GM21576 (cell line): ENCODE measurements at regions not wholly inside any gene's neighbourhood (a gene's known extent, or its start where the extent isn't known, plus 50 kb on each side); places are given as distances from the start of the nearest gene placed in this dataset.

ENCODE experiments used
- ATAC-seq: cut with Tn5 transposase; IDR thresholded peaks from one replicate; pipeline ENCODE4 v1.9.1; 2021; ENCODE audit warnings: mild to moderate bottlenecking, moderate library complexity; ENCODE audit not compliant: unreplicated experiment

- peak; percentile 63 for ATAC-seq
Measured at GRCh38 chr4:115956054-115956796, 842.8 kb upstream of the NDST4 start.

GRCh38 chr4:115950806-115951205 lies 837.4 kb upstream of the NDST4 start:
- ATAC-seq, result no peak

- ATAC-seq, result peak; percentile 62
Measured at GRCh38 chr4:115949974-115950743, 836.7 kb upstream of the NDST4 start.

- ATAC-seq, result no peak
Measured at GRCh38 chr4:115945026-115945425, 831.6 kb upstream of the NDST4 start.

GRCh38 chr4:115944146-115944905 lies 830.9 kb upstream of the NDST4 start:
- no peak for ATAC-seq

GRCh38 chr4:115938764-115939443 lies 825.5 kb upstream of the NDST4 start:
- ATAC-seq, result no peak

- ATAC-seq, result no peak
Measured at GRCh38 chr4:115929373-115929772, 816.0 kb upstream of the NDST4 start.

- ATAC-seq, result no peak
Measured at GRCh38 chr4:115927382-115927781, 814.0 kb upstream of the NDST4 start.

GRCh38 chr4:115923152-115923551 lies 809.7 kb upstream of the NDST4 start:
- no peak for ATAC-seq

- no peak for ATAC-seq
Measured at GRCh38 chr4:115920637-115921036, 807.2 kb upstream of the NDST4 start.

- ATAC-seq, result no peak
Measured at GRCh38 chr4:115918149-115918548, 804.7 kb upstream of the NDST4 start.

- ATAC-seq, result no peak
Measured at GRCh38 chr4:115906428-115906827, 793.0 kb upstream of the NDST4 start.

- no peak for ATAC-seq
Measured at GRCh38 chr4:115883847-115884246, 770.4 kb upstream of the NDST4 start.

- ATAC-seq, result no peak
Measured at GRCh38 chr4:115883231-115883630, 769.8 kb upstream of the NDST4 start.

GRCh38 chr4:115873048-115873447 lies 759.6 kb upstream of the NDST4 start:
- no peak for ATAC-seq

- ATAC-seq, result no peak
Measured at GRCh38 chr4:115871596-115871995, 758.2 kb upstream of the NDST4 start.

- no peak for ATAC-seq
Measured at GRCh38 chr4:115866364-115866896, 753.0 kb upstream of the NDST4 start.

- no peak for ATAC-seq
Measured at GRCh38 chr4:115865736-115866135, 752.3 kb upstream of the NDST4 start.

- no peak for ATAC-seq
Measured at GRCh38 chr4:115852767-115853091, 739.3 kb upstream of the NDST4 start.

GRCh38 chr4:115851918-115852766 lies 738.7 kb upstream of the NDST4 start:
- ATAC-seq, result peak; percentile 90
